ENCODE measurements at regions not wholly inside any gene's neighbourhood (a gene's known extent, or its start where the extent isn't known, plus 50 kb on each side); places are given as distances from the start of the nearest gene placed in this dataset.

DNA sequence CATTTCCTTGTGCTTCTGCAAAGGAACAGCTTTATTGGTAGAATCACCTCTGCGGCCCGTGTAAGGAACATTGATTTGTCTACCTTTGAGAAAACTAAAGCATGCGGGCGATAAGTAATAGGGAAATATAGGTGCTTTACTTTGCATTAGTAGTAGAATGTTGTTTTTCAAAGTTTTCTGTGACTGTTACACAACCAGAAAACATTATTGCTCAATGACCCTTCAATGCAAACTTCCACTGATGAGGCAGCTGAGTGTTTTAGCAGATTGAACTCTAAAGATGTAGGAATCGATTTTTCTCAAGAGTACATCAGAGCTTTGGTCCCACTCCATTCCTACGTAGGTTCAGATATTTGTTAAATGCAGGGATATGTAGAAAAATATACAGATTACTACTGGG is 427.8 kb downstream of the DNAJB9 start:
- Histone ChIP-seq H3K4me3 (ENCODE audit: low read depth, low read length, poor library complexity, severe bottlenecking) (no peak overlapping the region), H3K4me2 (ENCODE audit: low read length) (no peak overlapping the region), H3K27me3 (ENCODE audit: insufficient read depth, low read length) (no peaks in the 10 kb centered on the region), H3K9ac (ENCODE audit: low read length) (no peak overlapping the region), H3K4me1 (ENCODE audit: insufficient read depth, low read length, severe bottlenecking) (no peaks in the 10 kb centered on the region), H3K9me2 (ENCODE audit: low read depth, low read length) (no peaks in the 10 kb centered on the region), H3K27ac (ENCODE audit: low read depth, low read length, poor library complexity, severe bottlenecking) (no peak overlapping the region), H4K20me1 (ENCODE audit: insufficient read depth, low read length) (no peaks in the 10 kb centered on the region), H2AFZ (ENCODE audit: low read length) (no peak overlapping the region), H3K79me2 (ENCODE audit: insufficient read depth, low read length) (no peaks in the 10 kb centered on the region), H3K36me3 (ENCODE audit: insufficient read depth, low read length) (no peaks in the 10 kb centered on the region), H3F3A (ENCODE audit: insufficient read depth, low read length) (no peaks in the 10 kb centered on the region), H3K9me3 (ENCODE audit: low read length) (no peaks in the 10 kb centered on the region)
- TF ChIP-seq, protein P1, sequence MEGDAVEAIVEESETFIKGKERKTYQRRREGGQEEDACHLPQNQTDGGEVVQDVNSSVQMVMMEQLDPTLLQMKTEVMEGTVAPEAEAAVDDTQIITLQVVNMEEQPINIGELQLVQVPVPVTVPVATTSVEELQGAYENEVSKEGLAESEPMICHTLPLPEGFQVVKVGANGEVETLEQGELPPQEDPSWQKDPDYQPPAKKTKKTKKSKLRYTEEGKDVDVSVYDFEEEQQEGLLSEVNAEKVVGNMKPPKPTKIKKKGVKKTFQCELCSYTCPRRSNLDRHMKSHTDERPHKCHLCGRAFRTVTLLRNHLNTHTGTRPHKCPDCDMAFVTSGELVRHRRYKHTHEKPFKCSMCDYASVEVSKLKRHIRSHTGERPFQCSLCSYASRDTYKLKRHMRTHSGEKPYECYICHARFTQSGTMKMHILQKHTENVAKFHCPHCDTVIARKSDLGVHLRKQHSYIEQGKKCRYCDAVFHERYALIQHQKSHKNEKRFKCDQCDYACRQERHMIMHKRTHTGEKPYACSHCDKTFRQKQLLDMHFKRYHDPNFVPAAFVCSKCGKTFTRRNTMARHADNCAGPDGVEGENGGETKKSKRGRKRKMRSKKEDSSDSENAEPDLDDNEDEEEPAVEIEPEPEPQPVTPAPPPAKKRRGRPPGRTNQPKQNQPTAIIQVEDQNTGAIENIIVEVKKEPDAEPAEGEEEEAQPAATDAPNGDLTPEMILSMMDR (IDR thresholded peaks at IDR 0.05; ENCODE audit: low read length), result no peak
- no peak for TF ChIP-seq EZH2 (IDR thresholded peaks at IDR 0.05; ENCODE audit: borderline replicate concordance, low read length)

DNA sequence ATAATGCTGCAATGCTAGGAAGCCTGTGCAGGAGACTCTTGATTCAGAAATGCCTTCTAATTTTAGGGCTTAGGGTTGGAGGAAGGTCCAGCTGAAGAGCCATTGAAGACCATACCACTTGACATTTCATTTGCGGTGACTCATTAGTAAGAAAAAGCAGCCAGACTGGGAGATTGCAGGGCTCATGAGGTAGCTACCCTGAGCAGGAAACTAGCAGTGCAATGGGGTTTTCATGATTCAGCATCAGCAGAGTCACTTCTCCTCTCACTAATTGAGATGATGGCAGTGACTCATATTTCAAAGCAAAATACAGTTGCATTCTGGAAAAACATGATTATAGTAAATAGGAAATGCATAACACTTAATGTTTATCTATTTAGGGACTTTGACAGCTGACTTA is 434.1 kb downstream of the DNAJB9 start:
- Histone ChIP-seq H3K79me2 (ENCODE audit: insufficient read depth, low read length) (no peaks in the 10 kb centered on the region), H3F3A (ENCODE audit: insufficient read depth, low read length) (no peaks in the 10 kb centered on the region), H3K9ac (ENCODE audit: low read length) (no peak overlapping the region), H3K9me2 (ENCODE audit: low read depth, low read length) (no peaks in the 10 kb centered on the region), H3K27ac (ENCODE audit: low read depth, low read length, poor library complexity, severe bottlenecking) (no peak overlapping the region), H4K20me1 (ENCODE audit: insufficient read depth, low read length) (no peaks in the 10 kb centered on the region), H3K4me1 (ENCODE audit: insufficient read depth, low read length, severe bottlenecking) (no peaks in the 10 kb centered on the region), H3K27me3 (ENCODE audit: insufficient read depth, low read length) (no peaks in the 10 kb centered on the region), H3K4me3 (ENCODE audit: low read depth, low read length, poor library complexity, severe bottlenecking) (no peak overlapping the region), H3K4me2 (ENCODE audit: low read length) (no peak overlapping the region), H2AFZ (ENCODE audit: low read length) (no peak overlapping the region), H3K36me3 (ENCODE audit: insufficient read depth, low read length) (no peaks in the 10 kb centered on the region), H3K9me3 (ENCODE audit: low read length) (no peaks in the 10 kb centered on the region)
- TF ChIP-seq EZH2 (IDR thresholded peaks at IDR 0.05; ENCODE audit: borderline replicate concordance, low read length), result no peak
- TF ChIP-seq, protein P1 (IDR thresholded peaks at IDR 0.05; ENCODE audit: low read length), result no peak

DNA sequence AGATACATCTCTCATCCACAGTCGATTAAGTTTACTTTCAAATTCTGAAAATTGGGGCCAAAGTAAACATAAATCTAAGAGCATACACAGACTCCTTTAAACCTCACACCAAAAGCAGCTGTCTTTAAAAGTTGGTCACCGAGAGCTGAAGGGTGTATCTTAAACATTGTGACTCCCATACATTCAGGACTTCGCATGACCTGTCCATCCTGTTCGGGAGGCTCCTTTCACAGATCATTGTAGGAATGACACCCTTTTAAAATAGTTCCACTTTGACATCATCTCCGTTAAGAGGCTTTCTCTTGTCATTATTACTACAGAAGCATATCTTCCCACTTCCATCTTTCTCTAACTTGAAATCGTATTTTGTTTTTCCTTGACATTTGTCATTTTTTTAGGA is 440.0 kb downstream of the DNAJB9 start:
- Histone ChIP-seq H3K79me2 (ENCODE audit: insufficient read depth, low read length) (no peaks in the 10 kb centered on the region), H4K20me1 (ENCODE audit: insufficient read depth, low read length) (no peaks in the 10 kb centered on the region), H3K27ac (ENCODE audit: low read depth, low read length, poor library complexity, severe bottlenecking) (no peak overlapping the region), H3F3A (ENCODE audit: insufficient read depth, low read length) (no peaks in the 10 kb centered on the region), H3K9ac (ENCODE audit: low read length) (no peak overlapping the region), H3K9me3 (ENCODE audit: low read length) (no peaks in the 10 kb centered on the region), H3K36me3 (ENCODE audit: insufficient read depth, low read length) (no peaks in the 10 kb centered on the region), H3K4me1 (ENCODE audit: insufficient read depth, low read length, severe bottlenecking) (no peaks in the 10 kb centered on the region), H3K27me3 (ENCODE audit: insufficient read depth, low read length) (no peaks in the 10 kb centered on the region), H2AFZ (ENCODE audit: low read length) (no peak overlapping the region), H3K4me2 (ENCODE audit: low read length) (no peak overlapping the region), H3K4me3 (ENCODE audit: low read depth, low read length, poor library complexity, severe bottlenecking) (no peak overlapping the region), H3K9me2 (ENCODE audit: low read depth, low read length) (no peaks in the 10 kb centered on the region)
- TF ChIP-seq, protein P1 (IDR thresholded peaks at IDR 0.05; ENCODE audit: low read length), result no peak
- TF ChIP-seq EZH2 (IDR thresholded peaks at IDR 0.05; ENCODE audit: borderline replicate concordance, low read length), result no peak
